ENCODE measurements at regions not wholly inside any gene's neighbourhood (a gene's known extent, or its start where the extent isn't known, plus 50 kb on each side); places are given as distances from the start of the nearest gene placed in this dataset.

DNA sequence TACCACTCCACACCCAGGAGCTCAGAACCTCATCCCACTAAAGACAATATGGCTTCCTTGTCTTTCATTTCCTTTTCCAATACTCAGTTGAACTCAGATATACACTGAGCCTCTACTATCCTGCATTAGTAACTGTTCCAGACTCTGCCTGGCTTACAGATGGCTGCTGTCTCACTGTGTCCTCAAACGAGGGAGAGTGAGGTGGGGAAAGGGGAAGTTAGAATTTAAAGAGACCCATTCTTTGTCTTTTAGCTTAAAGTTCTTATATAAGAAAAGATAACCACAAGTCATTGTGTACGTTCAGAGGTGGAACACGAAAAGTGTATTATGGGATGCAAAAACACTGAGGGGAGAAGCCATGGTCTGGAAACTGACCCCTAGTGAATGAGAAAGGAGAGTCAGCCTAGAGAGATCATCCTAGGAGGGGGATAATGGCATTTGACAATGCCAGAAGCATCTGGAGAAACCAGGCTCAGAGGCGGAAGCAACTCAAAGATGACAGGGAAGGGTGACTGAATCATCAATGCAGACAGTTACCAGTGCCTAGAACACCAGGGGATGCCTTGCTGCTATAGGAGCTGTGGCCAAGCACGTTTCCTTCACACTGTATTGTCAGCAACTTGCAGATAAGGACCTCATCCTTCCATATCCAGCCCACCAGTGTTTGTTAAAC is 170.7 kb downstream of the CYRIA start:
- Mint-ChIP-seq H3K36me3 (ENCODE audit: low read depth) (no peaks in the 10 kb centered on the region), H3K4me3 (no peak overlapping the region), H3K9me3 (no peaks in the 10 kb centered on the region), H3K27me3 (ENCODE audit: low read depth) (no peaks in the 10 kb centered on the region), H3K4me1 (no peaks in the 10 kb centered on the region), H3K27ac (ENCODE audit: unreplicated experiment) (no peak overlapping the region)
- no peak for TF ChIP-seq CTCF (conservative IDR thresholded peaks at IDR 0.05)
- DNase-seq (ENCODE audit: low read depth, low spot score): no peak

GRCh38 chr2:16493788-16494187 is 171.8 kb downstream of the CYRIA start:
- no peak for DNase-seq (ENCODE audit: low read depth, low spot score)
- no peak for TF ChIP-seq CTCF (conservative IDR thresholded peaks at IDR 0.05)
- H3K4me3 Mint-ChIP-seq: no peak overlapping the region
- H3K27ac Mint-ChIP-seq (ENCODE audit: unreplicated experiment): no peak overlapping the region
- no peaks in the 10 kb centered on the region for H3K36me3 Mint-ChIP-seq (ENCODE audit: low read depth)
- H3K9me3 Mint-ChIP-seq: no peaks in the 10 kb centered on the region
- H3K27me3 Mint-ChIP-seq (ENCODE audit: low read depth): no peaks in the 10 kb centered on the region
- H3K4me1 Mint-ChIP-seq: no peaks in the 10 kb centered on the region

DNA sequence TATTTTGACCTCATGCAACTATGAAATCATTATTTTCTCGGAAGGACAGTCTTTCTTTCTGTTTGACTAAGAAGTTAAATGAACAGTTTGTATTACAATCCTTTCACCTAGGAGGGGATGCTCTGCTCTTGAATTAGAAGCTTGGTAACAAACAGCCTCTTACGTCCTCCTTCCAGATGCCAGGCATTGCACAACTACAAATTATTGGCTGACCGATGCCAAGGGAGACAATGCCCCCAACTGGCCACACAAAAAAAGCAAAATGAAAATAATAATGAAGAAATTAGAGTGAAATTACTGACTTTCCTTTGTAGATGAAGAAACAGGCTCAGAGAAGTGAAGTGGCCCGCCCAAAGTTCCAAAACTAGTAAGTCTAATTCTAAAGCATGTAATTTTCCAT is 177.9 kb downstream of the CYRIA start:
- peak; percentile 58 for TF ChIP-seq CTCF (conservative IDR thresholded peaks at IDR 0.05)
- Mint-ChIP-seq H3K27me3 (ENCODE audit: low read depth) (no peaks in the 10 kb centered on the region), H3K4me1 (peaks cover 8% of the 10 kb centered on the region), H3K27ac (ENCODE audit: unreplicated experiment) (no peak overlapping the region), H3K4me3 (no peak overlapping the region), H3K9me3 (peaks cover 6% of the 10 kb centered on the region), H3K36me3 (ENCODE audit: low read depth) (no peaks in the 10 kb centered on the region)
- DNase-seq (ENCODE audit: low read depth, low spot score): peak; percentile 17

DNA sequence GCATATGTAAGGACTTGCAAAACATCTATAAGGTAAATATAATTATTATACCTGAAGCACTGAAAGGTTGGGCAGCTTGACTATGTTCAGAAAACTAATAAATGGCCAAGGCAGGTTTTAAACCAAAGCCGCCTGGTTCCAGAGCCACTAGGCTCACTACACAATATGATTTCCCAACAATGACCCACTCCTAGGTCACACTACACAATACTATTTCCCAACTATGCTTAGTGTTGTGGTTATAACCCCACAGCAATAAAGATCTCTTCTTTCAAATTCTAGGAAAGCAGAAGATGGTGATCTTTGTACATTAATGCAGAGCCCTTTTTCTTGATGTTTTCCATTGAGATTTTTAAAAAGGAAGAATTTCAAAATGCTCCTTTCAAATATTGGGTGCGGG is 180.4 kb downstream of the CYRIA start:
- H3K27ac Mint-ChIP-seq (ENCODE audit: unreplicated experiment): no peak overlapping the region
- TF ChIP-seq CTCF (conservative IDR thresholded peaks at IDR 0.05): no peak
- peaks cover 9% of the 10 kb centered on the region for H3K9me3 Mint-ChIP-seq
- no peaks in the 10 kb centered on the region for H3K27me3 Mint-ChIP-seq (ENCODE audit: low read depth)
- H3K4me1 Mint-ChIP-seq: peaks cover 8% of the 10 kb centered on the region
- DNase-seq (ENCODE audit: low read depth, low spot score): no peak
- H3K36me3 Mint-ChIP-seq (ENCODE audit: low read depth): no peaks in the 10 kb centered on the region
- no peak overlapping the region for H3K4me3 Mint-ChIP-seq

DNA sequence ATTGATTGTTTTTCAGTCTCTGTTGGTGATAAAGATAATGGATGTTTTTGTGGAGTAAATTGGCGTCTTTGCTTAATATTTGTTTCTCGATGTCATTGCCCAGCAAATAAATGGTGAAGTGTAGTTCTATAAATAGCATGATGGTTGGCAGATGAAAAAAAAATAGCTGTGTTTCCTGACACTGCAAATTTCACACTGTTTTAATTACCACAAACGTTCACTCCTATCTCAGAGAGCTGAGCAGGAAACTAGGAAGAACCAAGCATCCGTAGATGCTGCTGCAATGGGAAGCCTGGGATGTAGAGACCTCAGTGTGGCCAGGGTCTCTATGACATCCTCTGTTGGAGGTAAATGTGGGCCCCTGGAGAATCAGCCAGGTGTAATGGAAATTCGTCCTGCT is 183.2 kb downstream of the CYRIA start:
- peaks cover 9% of the 10 kb centered on the region for H3K9me3 Mint-ChIP-seq
- no peaks in the 10 kb centered on the region for H3K36me3 Mint-ChIP-seq (ENCODE audit: low read depth)
- H3K4me1 Mint-ChIP-seq: peaks cover under 1% of the 10 kb centered on the region
- DNase-seq (ENCODE audit: low read depth, low spot score): no peak
- no peak overlapping the region for H3K27ac Mint-ChIP-seq (ENCODE audit: unreplicated experiment)
- H3K27me3 Mint-ChIP-seq (ENCODE audit: low read depth): peaks cover 2% of the 10 kb centered on the region
- TF ChIP-seq CTCF (conservative IDR thresholded peaks at IDR 0.05): no peak
- no peak overlapping the region for H3K4me3 Mint-ChIP-seq

All from neural crest cell (in vitro differentiated cells).